PC-9 (cell line): ENCODE measurements at regions not wholly inside any gene's neighbourhood (a gene's known extent, or its start where the extent isn't known, plus 50 kb on each side); places are given as distances from the start of the nearest gene placed in this dataset.
"Not testable (repeated sequence)": the region's sequence is repeated elsewhere in the genome, so short reads cannot be mapped to it uniquely, and the experiment has no call there.

Experiments
- BruUV-seq: library from RNA; stranded (reverse); fragments of 400-500 nt; replicated peaks from 2 replicates; lab custom pipeline; 2021; lab: Mats Ljungman, UMichigan
- CTCF ChIA-PET: fragments of 300-600 bp; sonication (Branson Sonifier 250); formaldehyde crosslinking; loops from one replicate; lab custom pipeline; 2022; ENCODE audit warnings: antibody characterized with exemption; lab: Charles Lee
- POLR2A ChIA-PET: fragments of 300-600 bp; sonication (Branson Sonifier 250); formaldehyde crosslinking; loops from one replicate; lab custom pipeline; 2022; ENCODE audit warnings: antibody characterized with exemption; ENCODE audit not compliant: unreplicated experiment; lab: Charles Lee
- DNase-seq, 2 experiments: peaks; one replicate each; pipeline versions ENCODE4 v3.0.0 to v3.0.0-alpha.2; 2015 to 2022; ENCODE audit warnings: mixed read lengths in 1 of 2
- H2AFZ ChIP-seq: fragments of 200-600 bp; sonication (generic); 2 replicates; pipeline ENCODE4 v1.8.1; 2017; ENCODE audit warnings: antibody characterized with exemption
- H3F3A ChIP-seq: fragments of 200-600 bp; sonication (generic); 2 replicates; pipeline ENCODE4 v1.8.1; 2017; ENCODE audit warnings: antibody characterized with exemption, mild to moderate bottlenecking, low read depth; ENCODE audit not compliant: insufficient read depth
- H3K27ac ChIP-seq: fragments of 200-600 bp; sonication (generic); 2 replicates; pipeline ENCODE4 v1.6.1; 2016; ENCODE audit warnings: mixed run types
- H3K27me3 ChIP-seq: fragments of 200-600 bp; sonication (generic); 2 replicates; pipeline ENCODE4 v1.6.1; 2016; ENCODE audit warnings: low read depth, mixed run types; ENCODE audit not compliant: insufficient read depth
- H3K36me3 ChIP-seq: fragments of 200-600 bp; sonication (generic); 2 replicates; pipeline ENCODE4 v1.6.1; 2016; ENCODE audit warnings: low read depth, mixed run types
- H3K4me1 ChIP-seq: fragments of 200-600 bp; sonication (generic); replicated peaks from 2 replicates; pipeline ENCODE4 v1.6.1; 2016; ENCODE audit warnings: mixed run types; ENCODE audit not compliant: insufficient read depth
- H3K4me2 ChIP-seq: fragments of 200-600 bp; sonication (generic); 2 replicates; pipeline ENCODE4 v1.6.1; 2017; ENCODE audit warnings: mixed run types
- H3K4me3 ChIP-seq: fragments of 200-600 bp; sonication (generic); 2 replicates; pipeline ENCODE4 v1.6.1; 2016; ENCODE audit warnings: mixed run types
- H3K79me2 ChIP-seq: fragments of 200-600 bp; sonication (generic); 2 replicates; pipeline ENCODE4 v1.6.1; 2017; ENCODE audit warnings: low read depth, mixed run types
- H3K9me2 ChIP-seq: fragments of 200-600 bp; sonication (generic); 2 replicates; pipeline ENCODE4 v1.8.1; 2017; ENCODE audit warnings: mild to moderate bottlenecking; ENCODE audit not compliant: insufficient read depth
- H3K9me3 ChIP-seq: fragments of 200-600 bp; sonication (generic); 2 replicates; pipeline ENCODE4 v1.8.1; 2016; ENCODE audit warnings: low read depth; ENCODE audit not compliant: insufficient read depth
- H4K20me1 ChIP-seq: fragments of 200-600 bp; sonication (generic); 2 replicates; pipeline ENCODE4 v1.8.1; 2017; ENCODE audit not compliant: insufficient read depth
- CTCF ChIP-seq: fragments of 200-600 bp; sonication (generic); conservative IDR thresholded peaks from 2 replicates; pipeline ENCODE4 v1.6.1; 2017; ENCODE audit warnings: mixed run types, antibody characterized with exemption, mild to moderate bottlenecking, moderate library complexity
- EZH2 ChIP-seq: fragments of 200-600 bp; sonication (generic); IDR thresholded peaks from 2 replicates; pipeline ENCODE4 v1.8.0; 2017; ENCODE audit warnings: antibody characterized with exemption, low read depth
- intact Hi-C: fragments of 100-400 bp; cut with micrococcal nuclease; formaldehyde crosslinking; loops from one replicate; pipeline ENCODE4 v1.10.0; 2022; ENCODE audit not compliant: unreplicated experiment

GRCh38 chr11:112348480-112349029, 87.9 kb upstream of the PLET1 start:
- H3K27ac ChIP-seq = no peak overlapping the region
- H2AFZ ChIP-seq = no peak overlapping the region
- H3K4me3 ChIP-seq = no peak overlapping the region
- no peaks in the 10 kb centered on the region for H3K79me2 ChIP-seq
- POLR2A ChIA-PET = no interaction called here
- no TSS peak for BruUV-seq
- no peaks in the 10 kb centered on the region for H3K9me2 ChIP-seq
- H3F3A ChIP-seq = no peaks in the 10 kb centered on the region
- DNase-seq = peak in 1 of 2 experiments; percentile 24
- H3K9me3 ChIP-seq = no peaks in the 10 kb centered on the region
- CTCF ChIA-PET = no interaction called here
- no peaks in the 10 kb centered on the region for H4K20me1 ChIP-seq
- no peaks in the 10 kb centered on the region for H3K4me1 ChIP-seq
- TF ChIP-seq EZH2 (no peak), CTCF (no peak)
- H3K4me2 ChIP-seq = no peak overlapping the region
- H3K36me3 ChIP-seq = no peaks in the 10 kb centered on the region
- 0 out of 2 replicates have a peak, but pooled peaks cover 3% of the 10 kb centered on the region for H3K27me3 ChIP-seq
- intact Hi-C loops = no loop called here

- CTCF ChIA-PET = interaction anchor here (0.6 kb wide), 1 partner anchor 196 kb away, joined by 4 read pairs; no protein-coding TSS in a partner anchor
- H3K36me3 ChIP-seq, BruUV-seq, H3K4me3 ChIP-seq, H3F3A ChIP-seq, H3K4me1 ChIP-seq, H3K9me2 ChIP-seq, H3K9me3 ChIP-seq, H3K4me2 ChIP-seq, H4K20me1 ChIP-seq, H3K27ac ChIP-seq, H3K79me2 ChIP-seq, intact Hi-C loops, H2AFZ ChIP-seq, DNase-seq, H3K27me3 ChIP-seq, POLR2A ChIA-PET: not testable (repeated sequence)
Measured at GRCh38 chr11:112351423-112351822, 90.8 kb upstream of the PLET1 start.

GRCh38 chr11:112352907-112353306, 92.2 kb upstream of the PLET1 start:
- TF ChIP-seq EZH2 (no peak), CTCF (no peak)
- Histone ChIP-seq H3K4me3 (no peak overlapping the region), H3K27me3 (0 out of 2 replicates have a peak, but pooled peaks cover 3% of the 10 kb centered on the region), H3K79me2 (no peaks in the 10 kb centered on the region), H2AFZ (no peak overlapping the region), H3K9me2 (no peaks in the 10 kb centered on the region), H4K20me1 (no peaks in the 10 kb centered on the region), H3F3A (no peaks in the 10 kb centered on the region), H3K4me1 (no peaks in the 10 kb centered on the region), H3K4me2 (no peak overlapping the region), H3K36me3 (no peaks in the 10 kb centered on the region), H3K9me3 (no peaks in the 10 kb centered on the region), H3K27ac (no peak overlapping the region)
- POLR2A ChIA-PET = no interaction called here
- DNase-seq = peak in 1 of 2 experiments; percentile 34
- CTCF ChIA-PET = no interaction called here
- intact Hi-C loops = no loop called here
- BruUV-seq = no TSS peak

DNA sequence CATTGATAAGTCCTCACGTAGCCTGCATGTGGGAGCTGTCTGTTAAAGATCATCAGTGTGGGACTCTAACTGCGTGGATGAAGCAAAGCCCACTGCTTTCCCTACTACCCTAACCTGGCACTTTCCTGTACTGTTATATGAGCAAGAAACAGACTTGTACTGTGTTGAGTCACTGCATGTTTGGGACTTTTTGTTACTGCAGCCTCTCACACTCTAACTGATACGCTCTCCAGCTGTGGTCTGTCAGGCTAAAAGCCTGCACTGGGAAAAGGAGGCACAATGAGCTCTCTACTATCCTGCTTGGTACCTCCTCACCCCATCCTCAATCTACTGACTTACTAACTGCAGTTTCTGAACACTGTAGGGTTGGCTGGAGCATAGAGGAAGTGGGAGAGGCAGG, 93.7 kb upstream of the PLET1 start:
- H4K20me1 ChIP-seq = no peaks in the 10 kb centered on the region
- no peaks in the 10 kb centered on the region for H3K79me2 ChIP-seq
- BruUV-seq = no TSS peak
- H3K27ac ChIP-seq = no peak overlapping the region
- H3K9me3 ChIP-seq = no peaks in the 10 kb centered on the region
- DNase-seq = no peak
- no peaks in the 10 kb centered on the region for H3K36me3 ChIP-seq
- intact Hi-C loops = no loop called here
- H2AFZ ChIP-seq = no peak overlapping the region
- no peaks in the 10 kb centered on the region for H3K9me2 ChIP-seq
- TF ChIP-seq CTCF = no peak
- TF ChIP-seq EZH2 = no peak
- ChIA-PET CTCF (no interaction called here), POLR2A (no interaction called here)
- H3K4me2 ChIP-seq = no peak overlapping the region
- H3K27me3 ChIP-seq = 0 out of 2 replicates have a peak, but pooled peaks cover 3% of the 10 kb centered on the region
- H3K4me3 ChIP-seq = no peak overlapping the region
- no peaks in the 10 kb centered on the region for H3K4me1 ChIP-seq
- no peaks in the 10 kb centered on the region for H3F3A ChIP-seq
